IMR-90 (cell line): ENCODE measurements at regions not wholly inside any gene's neighbourhood (a gene's known extent, or its start where the extent isn't known, plus 50 kb on each side); places are given as distances from the start of the nearest gene placed in this dataset.

Experiments
- ATAC-seq: fragments of 200-7000 bp; cut with Tn5 transposase; 2 replicates; pipeline ENCODE4 v1.9.1; 2020; ENCODE audit warnings: low read depth, mild to moderate bottlenecking, moderate library complexity
- BruUV-seq: library from RNA; stranded (reverse); fragments of 400-500 nt; replicated peaks from 2 replicates; lab custom pipeline; 2021; lab: Mats Ljungman, UMichigan
- CTCF ChIA-PET: fragments of 300-600 bp; formaldehyde crosslinking; extraction: SDS; loops from one replicate; lab custom pipeline; 2021; ENCODE audit warnings: antibody characterized with exemption; lab: Yijun Ruan, JAX
- POLR2A ChIA-PET: fragments of 300-600 bp; sonication (Branson Sonifier 250); formaldehyde crosslinking; loops from one replicate; lab custom pipeline; 2022; ENCODE audit warnings: antibody characterized with exemption; ENCODE audit not compliant: unreplicated experiment; lab: Charles Lee
- DNase-seq: peaks from one replicate; pipeline ENCODE4 v3.0.0; 2013
- H2AFZ ChIP-seq: replicated peaks from 2 replicates; pipeline ENCODE3; 2013; ENCODE audit warnings: low read length, mild to moderate bottlenecking; ENCODE audit not compliant: poor library complexity
- H2AK5ac ChIP-seq: 2 replicates; pipeline ENCODE4 v1.6.1; 2013; ENCODE audit warnings: low read depth, low read length, inconsistent platforms
- H2AK9ac ChIP-seq: replicated peaks from 2 replicates; pipeline ENCODE3; 2013; ENCODE audit warnings: mild to moderate bottlenecking, low read depth, low read length, moderate library complexity; ENCODE audit not compliant: poor library complexity
- H2BK120ac ChIP-seq: 2 replicates; pipeline ENCODE4 v1.6.1; 2013; ENCODE audit warnings: low read depth, low read length, inconsistent platforms
- H2BK15ac ChIP-seq: 3 replicates; pipeline ENCODE4 v1.6.1; 2013; ENCODE audit warnings: low read depth, low read length, inconsistent platforms
- H2BK20ac ChIP-seq: 2 replicates; pipeline ENCODE4 v1.6.1; 2013; ENCODE audit warnings: low read depth, mild to moderate bottlenecking, inconsistent platforms, low read length, moderate library complexity
- H2BK5ac ChIP-seq: 2 replicates; pipeline ENCODE4 v1.6.1; 2013; ENCODE audit warnings: mild to moderate bottlenecking, low read depth, low read length, inconsistent platforms; ENCODE audit not compliant: poor library complexity, severe bottlenecking
- H3K14ac ChIP-seq: replicated peaks from 2 replicates; pipeline ENCODE4 v1.6.1; 2013; ENCODE audit warnings: low read depth, low read length, inconsistent platforms
- H3K18ac ChIP-seq: 2 replicates; pipeline ENCODE4 v1.6.1; 2013; ENCODE audit warnings: low read depth, low read length, control low read depth
- H3K23ac ChIP-seq: 2 replicates; pipeline ENCODE4 v1.6.1; 2013; ENCODE audit warnings: low read depth, low read length, inconsistent platforms
- H3K27ac ChIP-seq: 2 replicates; pipeline ENCODE4 v1.5.1; 2013; ENCODE audit warnings: mild to moderate bottlenecking, control low read depth, low read length; ENCODE audit not compliant: insufficient read depth
- H3K27me3 ChIP-seq: 2 replicates; pipeline ENCODE4 v1.6.1; 2013; ENCODE audit warnings: low read length; ENCODE audit not compliant: control insufficient read depth, insufficient read depth
- H3K36me3 ChIP-seq: 2 replicates; pipeline ENCODE4 v1.6.1; 2013; ENCODE audit warnings: low read length, mixed read lengths; ENCODE audit not compliant: control insufficient read depth, insufficient read depth
- H3K4ac ChIP-seq: 2 replicates; pipeline ENCODE4 v1.6.1; 2013; ENCODE audit warnings: low read depth, low read length, inconsistent platforms
- H3K4me1 ChIP-seq: 2 replicates; pipeline ENCODE4 v1.6.1; 2013; ENCODE audit warnings: low read length, mixed read lengths; ENCODE audit not compliant: control insufficient read depth, insufficient read depth
- H3K4me2 ChIP-seq: 2 replicates; pipeline ENCODE4 v1.6.1; 2013; ENCODE audit warnings: low read depth, mild to moderate bottlenecking, control low read depth, low read length, moderate library complexity
- H3K4me3 ChIP-seq: 2 replicates; pipeline ENCODE4 v1.5.1; 2013; ENCODE audit warnings: low read depth, mild to moderate bottlenecking, control low read depth, low read length, moderate library complexity; ENCODE audit not compliant: insufficient read depth
- H3K56ac ChIP-seq: 2 replicates; pipeline ENCODE4 v1.6.1; 2013; ENCODE audit warnings: low read length, inconsistent platforms; ENCODE audit not compliant: insufficient read depth; ENCODE audit errors: extremely low read depth
- H3K79me1 ChIP-seq, 2 experiments: 2 replicates each; pipeline ENCODE4 v1.6.1; 2013; ENCODE audit warnings: low read length in 2 of 2, inconsistent platforms in 1 of 2, low read depth in 1 of 2
- H3K9ac ChIP-seq: 2 replicates; pipeline ENCODE4 v1.6.1; 2013; ENCODE audit warnings: low read depth, low read length, control low read depth
- H3K9me1 ChIP-seq: 2 replicates; pipeline ENCODE4 v1.6.1; 2013; ENCODE audit warnings: low read length, inconsistent platforms; ENCODE audit not compliant: insufficient read depth
- H3K9me3 ChIP-seq: 2 replicates; pipeline ENCODE4 v1.6.1; 2013; ENCODE audit warnings: low read length; ENCODE audit not compliant: control insufficient read depth, insufficient read depth
- H4K20me1 ChIP-seq: 2 replicates; pipeline ENCODE4 v1.6.1; 2013; ENCODE audit warnings: low read length, inconsistent platforms; ENCODE audit not compliant: insufficient read depth
- H4K5ac ChIP-seq: 2 replicates; pipeline ENCODE4 v1.6.1; 2013; ENCODE audit warnings: mild to moderate bottlenecking, low read depth, low read length, control low read depth
- H4K8ac ChIP-seq, 2 experiments: 2 replicates each; pipeline ENCODE4 v1.6.1; 2013; ENCODE audit warnings: low read depth in 2 of 2, low read length in 2 of 2, control low read depth in 1 of 2, inconsistent platforms in 1 of 2
- H4K91ac ChIP-seq: 2 replicates; pipeline ENCODE4 v1.6.1; 2013; ENCODE audit warnings: low read depth, low read length, inconsistent platforms; ENCODE audit not compliant: insufficient read depth
- MAFK ChIP-seq: IDR thresholded peaks from 2 replicates; pipeline ENCODE4 v1.6.1; 2012; ENCODE audit warnings: low read depth, low read length, improper control_type of control experiment
- MXI1 ChIP-seq: IDR thresholded peaks from 2 replicates; pipeline ENCODE4 v1.6.1; 2012; ENCODE audit warnings: low read depth, mild to moderate bottlenecking, low read length, moderate library complexity, borderline replicate concordance
- WGBS, 2 experiments: methylation state at CpG; one replicate each; pipeline versions ENCODE4 v1.1.5 to v1.1.7; 2013; ENCODE audit warnings: missing lambda C conversion rate in 2 of 2; ENCODE audit not compliant: insufficient read length in 1 of 2; ENCODE audit errors: extremely low coverage in 2 of 2; 5-methylcytosine and 5-hydroxymethylcytosine counted together
- dilution Hi-C: fragments of 300-500 bp; cut with HindIII; formaldehyde crosslinking; loops from one replicate; pipeline ENCODE4 v1.14.3; 2018; ENCODE audit warnings: low sequenced_read_pairs; ENCODE audit not compliant: unreplicated experiment
- in situ Hi-C: fragments of 300-500 bp; cut with MboI; formaldehyde crosslinking; loops from 3 replicates; pipeline ENCODE4 v1.14.3; 2019; ENCODE audit warnings: low sequenced_read_pairs, inconsistent platforms, mixed read lengths
- intact Hi-C: fragments of 100-400 bp; cut with micrococcal nuclease; formaldehyde crosslinking; loops from 2 replicates; pipeline ENCODE4 v1.10.0; 2022

DNA sequence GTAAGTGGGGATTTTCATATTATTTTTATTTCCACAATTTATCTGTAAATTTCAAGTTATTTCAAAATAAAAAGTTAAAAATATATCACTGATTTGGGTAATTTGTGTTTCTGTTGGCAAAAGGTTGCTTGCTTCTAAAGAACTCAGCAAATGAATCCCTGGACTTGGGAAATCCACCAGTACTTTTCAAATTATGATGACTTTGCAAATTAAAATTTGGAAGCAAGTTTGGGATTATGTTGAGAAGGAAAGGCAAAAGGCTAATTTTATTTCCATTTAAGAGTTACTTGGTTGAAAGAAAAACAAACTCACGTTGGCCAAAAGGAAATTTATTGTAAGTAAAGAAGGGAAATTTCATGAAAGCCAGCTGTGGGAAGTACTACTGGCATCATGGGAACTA, 220.3 kb downstream of the MAP2K6 start:
- no peaks in the 10 kb centered on the region for H3K27me3 ChIP-seq
- H3K23ac ChIP-seq: no peak overlapping the region
- no peak for ATAC-seq
- peaks cover 8% of the 10 kb centered on the region for H3K4me1 ChIP-seq
- in situ Hi-C loops: no loop called here
- H2BK5ac ChIP-seq: no peak overlapping the region
- no peak overlapping the region for H3K9ac ChIP-seq
- H2AK9ac ChIP-seq: no peak overlapping the region
- dilution Hi-C loops: loop anchor here (10.0 kb wide), 1 partner anchor 210 kb away; no protein-coding TSS in a partner anchor
- H3K14ac ChIP-seq: no peak overlapping the region
- H3K18ac ChIP-seq: no peak overlapping the region
- no peak overlapping the region for H4K8ac ChIP-seq
- H2BK20ac ChIP-seq: no peak overlapping the region
- no peak for DNase-seq
- no peaks in the 10 kb centered on the region for H3K79me1 ChIP-seq
- no peak overlapping the region for H3K4me3 ChIP-seq
- intact Hi-C loops: no loop called here
- H2AK5ac ChIP-seq: no peak overlapping the region
- BruUV-seq: no TSS peak
- no peak overlapping the region for H3K4ac ChIP-seq
- H4K91ac ChIP-seq: no peak overlapping the region
- H2BK15ac ChIP-seq: no peak overlapping the region
- no peak overlapping the region for H3K56ac ChIP-seq
- no peak overlapping the region for H2BK120ac ChIP-seq
- H3K9me3 ChIP-seq: no peaks in the 10 kb centered on the region
- CTCF ChIA-PET: no interaction called here
- no peaks in the 10 kb centered on the region; the same call in 1 of the 2 replicates for H3K9me1 ChIP-seq
- no peaks in the 10 kb centered on the region for H3K36me3 ChIP-seq
- POLR2A ChIA-PET: no interaction called here
- TF ChIP-seq MXI1 (no peak), MAFK (peak; percentile 96)
- H2AFZ ChIP-seq: no peak overlapping the region
- no peak overlapping the region for H4K5ac ChIP-seq
- no CpG with 5 or more reads among the region's 1 CpG for WGBS, 2 experiments
- no peak overlapping the region for H3K27ac ChIP-seq
- no peaks in the 10 kb centered on the region for H4K20me1 ChIP-seq
- no peak overlapping the region for H3K4me2 ChIP-seq
